GM19351 (cell line): ENCODE measurements at regions not wholly inside any gene's neighbourhood (a gene's known extent, or its start where the extent isn't known, plus 50 kb on each side); places are given as distances from the start of the nearest gene placed in this dataset.
"Not testable (repeated sequence)": the region's sequence is repeated elsewhere in the genome, so short reads cannot be mapped to it uniquely, and the experiment has no call there.

ENCODE experiments used
- ATAC-seq: cut with Tn5 transposase; IDR thresholded peaks from one replicate; pipeline ENCODE4 v1.9.1; 2021; ENCODE audit warnings: mild to moderate bottlenecking, moderate library complexity; ENCODE audit not compliant: unreplicated experiment

DNA sequence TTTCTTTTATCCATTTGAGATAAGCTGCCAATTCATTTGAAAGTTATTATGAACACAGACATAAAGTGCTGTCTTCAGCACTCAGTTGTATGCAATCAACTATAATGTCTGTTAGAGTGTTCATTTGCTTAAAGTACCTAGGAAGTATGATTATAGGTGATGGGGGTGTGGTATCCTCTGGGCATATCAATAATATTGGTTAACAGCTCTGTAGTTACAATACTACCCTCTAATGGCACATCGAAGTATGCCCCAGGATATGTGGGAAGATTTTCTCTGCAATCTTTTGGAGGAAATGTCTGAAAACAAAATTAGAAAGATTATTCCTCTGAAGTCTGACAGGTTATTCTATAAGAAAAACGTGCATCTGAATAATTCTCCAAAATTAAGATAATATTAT lies 429.7 kb downstream of the ARL4A start:
- no peak for ATAC-seq

DNA sequence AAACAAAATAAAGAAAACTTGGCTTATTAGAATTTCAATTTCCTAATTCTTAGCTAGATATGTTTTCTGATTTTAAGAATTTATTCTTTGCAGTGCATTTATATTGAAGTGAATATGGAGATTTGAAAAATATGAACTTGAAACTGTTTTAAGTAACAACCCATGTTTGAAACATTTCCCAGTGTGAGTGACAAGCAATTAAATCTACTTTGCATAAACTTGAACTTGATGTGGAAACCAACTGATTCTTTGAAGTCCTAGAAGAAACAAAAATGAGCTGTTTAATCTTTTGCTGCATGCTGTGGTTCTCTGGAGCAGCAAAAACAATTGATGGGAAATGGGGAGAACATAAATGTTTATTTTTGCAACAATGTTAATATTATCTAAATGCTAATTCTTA lies 430.2 kb downstream of the ARL4A start:
- ATAC-seq, result no peak

DNA sequence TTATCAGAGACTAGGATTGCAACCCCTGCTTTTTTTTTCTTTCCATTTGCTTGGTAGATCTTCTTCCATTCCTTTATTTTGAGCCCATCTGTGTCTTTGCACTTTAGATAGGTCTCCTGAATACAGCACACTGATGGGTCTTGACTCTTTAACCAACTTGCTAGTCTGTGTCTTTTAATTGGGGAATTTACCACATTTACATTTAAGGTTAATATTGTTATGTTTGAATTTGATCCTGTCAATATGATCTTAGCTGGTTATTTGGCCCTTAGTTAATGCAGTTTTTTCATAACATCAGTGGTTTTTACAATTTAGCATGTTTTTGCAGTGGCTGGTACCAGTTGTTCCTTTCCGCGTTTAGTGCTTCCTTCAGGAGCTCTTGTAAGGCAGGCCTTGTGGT lies 437.2 kb downstream of the ARL4A start:
- not testable (repeated sequence) for ATAC-seq

DNA sequence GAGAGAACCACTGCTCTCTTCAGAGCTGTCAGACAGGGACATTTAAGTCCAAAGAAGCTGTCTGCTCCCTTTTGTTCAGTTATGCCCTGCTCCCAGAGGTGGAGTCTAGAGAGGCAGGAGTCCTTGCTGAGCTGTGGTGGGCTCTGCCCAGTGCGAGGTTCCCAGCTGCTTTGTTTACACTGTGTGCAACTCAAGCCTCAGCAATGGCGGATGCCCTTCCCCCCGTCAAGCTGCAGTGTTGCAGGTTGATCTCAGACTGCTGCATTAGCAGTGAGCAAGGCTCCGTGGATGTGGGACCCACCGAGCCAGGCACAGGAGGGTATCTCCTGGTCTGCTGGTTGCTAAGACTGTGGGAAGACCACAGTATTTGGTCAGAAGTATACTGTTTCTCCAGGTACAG lies 438.9 kb downstream of the ARL4A start:
- ATAC-seq, result no peak

DNA sequence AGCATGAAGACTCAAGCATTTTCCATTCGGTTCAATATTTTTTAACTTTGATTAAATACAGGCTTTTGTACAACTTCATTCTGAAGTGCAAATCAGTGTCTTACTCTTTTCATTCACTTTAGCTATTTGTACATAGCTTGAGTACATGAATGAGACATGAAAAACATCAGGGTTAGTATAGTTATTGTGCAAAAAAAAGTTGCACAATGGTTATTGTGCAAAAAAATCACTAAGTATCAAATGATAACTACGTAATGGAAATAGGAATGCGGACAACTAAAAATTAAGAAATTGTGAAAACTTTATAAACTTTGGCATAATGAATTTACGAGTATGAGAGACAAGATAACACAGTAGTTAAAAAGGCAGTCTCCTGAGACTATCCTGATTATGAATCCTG lies 442.9 kb downstream of the ARL4A start:
- ATAC-seq, result no peak

DNA sequence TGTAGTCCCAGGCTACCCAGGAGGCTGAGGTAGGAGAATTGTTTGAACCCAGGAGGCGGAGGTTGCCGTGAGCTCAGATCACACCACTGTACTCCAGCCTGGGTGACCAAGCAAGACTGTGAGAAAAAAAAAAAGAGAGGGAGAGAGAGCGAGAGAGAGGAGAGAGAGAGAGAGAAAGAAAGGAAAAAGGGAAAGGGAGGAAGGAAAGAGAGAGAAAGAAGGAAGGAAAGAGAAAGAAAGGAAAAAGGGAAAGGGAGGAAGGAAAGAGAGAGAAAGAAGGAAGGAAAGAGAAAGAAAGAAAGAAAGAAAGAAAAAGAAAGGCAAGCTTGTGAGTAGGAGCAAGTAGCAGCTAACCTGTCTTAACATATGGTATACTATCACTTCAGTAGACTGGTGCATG lies 443.5 kb downstream of the ARL4A start:
- not testable (repeated sequence) for ATAC-seq

DNA sequence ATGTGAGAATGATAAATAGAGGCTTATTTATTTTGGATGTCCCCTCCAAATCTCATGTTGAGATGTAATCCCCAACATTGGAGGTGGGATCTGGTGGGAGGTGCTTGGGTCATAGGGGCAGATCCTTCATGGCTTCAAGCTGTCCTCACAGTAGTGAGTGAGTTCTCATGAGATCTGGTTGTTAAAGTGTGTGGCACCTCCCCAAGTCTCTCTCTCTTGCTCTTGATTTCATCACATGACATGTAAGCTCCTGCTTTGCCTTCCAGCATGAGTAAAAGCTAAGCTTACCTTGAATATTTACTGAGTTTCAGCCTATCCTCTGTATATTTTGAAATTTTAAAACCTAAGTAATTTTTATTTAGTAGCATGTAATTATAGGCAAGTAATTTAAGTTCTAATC lies 444.9 kb downstream of the ARL4A start:
- no peak for ATAC-seq

DNA sequence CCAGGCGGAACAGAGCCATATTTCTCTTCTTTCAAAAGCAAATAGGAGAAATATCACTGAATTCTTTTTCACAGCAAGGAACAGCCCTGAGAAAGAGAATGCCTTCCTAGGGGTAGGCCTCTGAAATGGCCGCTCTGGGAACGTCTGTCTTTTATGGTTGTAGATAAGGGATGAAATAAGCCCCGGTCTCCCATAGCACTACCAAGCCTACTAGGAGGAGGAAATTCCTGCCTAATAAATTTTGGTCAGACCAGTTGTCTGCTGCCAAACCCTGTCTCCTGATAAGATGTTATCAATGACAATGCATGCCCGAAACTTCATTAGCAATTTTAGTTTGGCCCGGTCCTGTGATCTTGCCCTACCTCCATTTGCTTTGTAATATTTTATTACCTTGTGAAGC lies 448.9 kb downstream of the ARL4A start:
- ATAC-seq, result not testable (repeated sequence)

DNA sequence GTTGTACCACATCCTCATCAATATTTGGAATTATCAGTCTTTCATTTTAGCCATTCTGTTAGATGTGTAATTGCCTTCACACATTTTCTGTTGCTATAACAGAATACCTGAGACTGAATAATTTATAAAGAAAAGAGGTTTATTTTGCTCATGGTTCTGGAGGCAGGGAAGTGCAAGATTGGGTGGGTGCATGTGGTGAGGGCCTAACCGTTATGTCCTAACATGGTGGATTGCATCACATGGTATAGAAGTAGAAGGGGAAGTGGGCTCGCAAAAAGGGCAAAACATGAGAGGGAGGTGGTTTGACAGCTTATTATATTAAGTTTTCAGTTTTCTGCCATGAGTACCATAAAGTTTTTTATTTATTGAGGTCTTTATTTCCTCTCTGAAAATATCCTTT lies 452.0 kb downstream of the ARL4A start:
- ATAC-seq, result no peak

DNA sequence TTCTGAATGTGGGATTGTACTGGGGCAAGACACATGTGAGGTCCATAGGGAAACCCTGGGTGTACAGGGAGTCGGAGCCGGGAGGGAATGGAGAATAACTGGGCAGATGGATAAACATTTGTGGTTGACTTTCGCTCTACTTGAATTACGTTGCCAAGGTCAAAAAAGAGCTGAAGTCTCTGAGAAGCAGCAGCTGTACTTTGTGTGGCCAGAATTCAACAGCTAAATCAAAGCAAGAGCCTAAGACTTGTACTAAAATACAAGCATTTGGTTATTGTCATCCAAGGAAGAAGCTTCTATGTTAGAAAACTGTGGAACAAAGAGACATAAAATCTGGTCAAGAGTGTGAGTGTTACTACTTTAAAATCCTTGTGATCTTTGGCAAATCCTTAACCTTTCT lies 457.2 kb downstream of the ARL4A start:
- ATAC-seq, result no peak

DNA sequence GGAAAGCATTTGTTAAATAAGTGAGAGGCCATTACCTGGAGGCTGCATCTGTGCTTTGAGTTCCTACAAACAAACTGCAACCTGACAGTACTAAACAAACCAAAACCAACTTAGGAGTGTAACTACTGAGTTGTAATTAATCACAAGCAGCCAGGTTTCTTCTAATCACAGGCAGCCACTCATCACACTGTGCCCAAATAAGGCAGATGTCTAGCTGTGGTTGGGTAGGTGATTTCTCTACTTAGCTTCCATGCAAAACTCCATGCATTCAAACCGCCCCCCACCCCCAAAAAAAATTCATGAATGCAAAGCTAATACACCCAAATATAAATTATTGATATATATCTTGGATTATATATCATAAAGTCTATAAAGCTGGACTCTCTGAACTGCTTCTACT lies 461.1 kb downstream of the ARL4A start:
- ATAC-seq, result no peak

DNA sequence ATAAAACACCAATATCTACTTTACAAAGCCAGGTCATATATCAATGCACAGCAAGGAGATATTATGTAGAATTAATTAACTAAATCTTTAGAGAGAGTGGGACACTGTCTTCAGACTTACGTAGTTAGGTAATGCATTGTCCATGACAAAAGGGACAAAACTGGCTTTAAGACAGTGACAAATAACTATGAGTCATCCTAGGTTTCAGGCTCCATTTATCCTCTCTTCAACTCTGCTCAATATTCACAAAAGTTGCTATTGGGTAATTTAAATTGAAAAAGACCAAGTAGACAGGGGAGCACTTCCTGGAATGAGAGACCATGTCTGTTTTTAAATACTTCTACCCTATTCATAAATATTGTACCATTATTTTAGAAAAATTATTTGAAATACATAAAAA lies 464.5 kb downstream of the ARL4A start:
- ATAC-seq, result no peak

DNA sequence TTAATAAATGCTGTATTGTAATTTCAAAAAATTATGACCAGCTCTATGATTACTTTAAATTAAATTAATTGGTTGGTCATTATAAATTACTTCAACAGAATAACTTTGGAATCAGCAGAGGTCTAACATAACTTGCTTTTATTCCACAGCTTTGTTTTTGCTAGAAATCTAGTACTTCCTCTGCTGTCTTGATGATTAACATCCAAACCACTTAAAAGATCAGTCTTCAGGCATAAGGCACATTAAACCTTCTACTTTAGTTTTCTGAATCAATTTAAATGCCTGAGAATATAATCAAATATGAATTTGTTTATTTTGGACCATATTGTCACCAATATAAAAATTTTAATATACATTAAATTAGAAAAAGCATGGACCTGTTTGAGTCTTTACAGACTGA lies 465.3 kb downstream of the ARL4A start:
- ATAC-seq, result no peak

DNA sequence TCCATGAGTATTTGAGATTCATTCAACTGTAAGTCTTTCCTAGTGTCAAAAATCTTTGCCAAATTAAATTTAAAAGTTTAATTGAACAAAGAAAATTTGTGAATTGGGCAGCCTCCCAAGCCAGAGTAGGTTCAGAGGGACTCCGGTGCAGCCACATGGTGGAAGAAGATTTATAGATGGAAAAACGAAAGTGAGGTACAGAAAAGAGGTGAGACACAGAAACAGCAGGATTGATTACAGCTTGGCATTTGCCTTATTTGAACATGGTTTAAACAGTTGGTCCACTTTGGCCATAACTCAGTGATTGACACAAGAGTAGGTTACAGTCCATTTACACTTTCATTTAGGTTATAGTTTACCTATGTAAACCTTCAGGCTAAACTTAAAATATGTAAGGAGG lies 465.8 kb downstream of the ARL4A start:
- no peak for ATAC-seq

DNA sequence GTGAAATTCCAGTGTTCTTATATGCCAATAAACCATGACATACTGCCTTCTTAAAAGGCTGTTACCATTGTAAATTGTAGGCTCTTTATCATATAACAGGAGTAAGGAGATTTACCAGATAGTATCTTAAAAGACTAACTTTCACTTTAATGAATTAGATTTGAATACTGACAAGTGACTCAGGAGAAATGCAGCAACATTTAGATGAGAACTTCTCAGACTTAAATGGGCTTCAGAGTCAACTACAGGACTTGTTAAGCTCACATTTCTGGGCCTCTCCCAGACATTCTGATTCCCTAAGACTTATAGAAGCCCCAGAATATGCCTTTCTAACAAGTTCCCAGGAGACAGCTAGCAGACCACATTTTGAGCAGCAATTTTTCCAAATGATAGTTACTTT lies 466.3 kb downstream of the ARL4A start:
- no peak for ATAC-seq

DNA sequence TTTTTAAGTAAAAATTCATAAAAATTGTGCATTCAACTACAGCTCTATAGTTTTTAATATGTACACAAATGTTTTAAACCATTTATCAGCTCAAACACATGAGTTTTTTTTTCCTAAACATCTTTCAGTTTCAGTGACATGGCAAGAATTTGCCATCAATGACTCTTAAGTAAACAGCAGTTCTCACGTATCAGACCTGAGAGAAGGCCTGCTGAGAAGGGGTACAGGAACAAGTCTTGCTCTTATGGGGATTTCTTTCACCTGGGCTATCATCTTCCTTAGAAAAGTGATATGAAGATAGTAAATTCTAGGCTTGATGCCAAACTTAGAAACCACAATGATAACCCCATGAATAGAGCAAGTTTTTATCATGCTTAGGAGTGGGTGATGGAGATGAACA lies 467.8 kb downstream of the ARL4A start:
- ATAC-seq, result no peak

DNA sequence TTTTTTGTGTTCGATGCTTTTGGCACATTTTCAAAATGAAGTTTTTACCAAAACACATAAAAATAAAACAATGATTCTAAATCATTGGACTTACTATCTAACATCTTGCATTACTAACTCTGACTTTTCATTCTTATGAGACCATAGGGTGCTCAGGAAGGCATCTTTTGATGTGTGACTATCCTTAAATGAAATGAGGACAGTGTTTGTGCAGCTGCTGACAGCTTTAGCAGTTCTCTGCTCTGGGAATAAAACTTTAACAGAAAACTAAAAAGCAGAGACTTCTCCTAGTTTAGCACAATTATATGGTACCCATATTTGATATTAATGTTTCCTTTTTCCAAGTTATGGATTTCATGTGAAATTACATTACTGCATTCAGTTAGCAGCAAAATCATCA lies 471.6 kb downstream of the ARL4A start:
- no peak for ATAC-seq

DNA sequence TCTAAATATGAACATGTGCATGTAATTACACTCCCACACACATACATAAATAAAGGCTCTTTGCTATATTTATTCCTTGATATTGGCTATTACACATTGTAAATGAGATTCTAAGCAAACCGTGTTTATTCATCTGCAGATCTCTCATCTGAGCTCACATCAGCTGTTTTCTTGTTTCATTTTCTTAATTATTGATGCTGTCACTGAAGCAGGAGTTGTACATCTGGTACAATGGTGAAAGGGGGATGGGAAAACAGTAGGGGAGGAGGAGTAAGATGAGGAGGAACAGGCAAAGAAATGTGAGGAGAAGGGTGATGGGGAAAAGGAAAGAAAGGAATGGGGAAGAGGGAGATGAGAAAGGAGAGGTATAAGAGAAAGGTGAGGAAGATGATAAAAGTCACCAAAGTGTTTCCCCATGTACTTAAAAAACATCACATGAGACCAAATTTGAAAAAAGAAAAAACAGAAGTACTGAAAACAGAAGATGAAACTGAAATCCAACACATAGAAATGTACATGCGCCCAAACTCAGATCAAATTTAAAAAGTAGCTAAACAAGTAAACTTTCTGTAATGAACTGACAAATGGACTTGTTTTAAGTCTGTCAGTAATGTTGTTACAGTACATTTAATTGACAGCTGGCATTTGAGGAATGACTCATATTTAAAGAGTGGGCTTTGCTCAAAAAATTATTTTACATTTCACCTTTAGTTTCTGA lies 472.2 kb downstream of the ARL4A start:
- no peak for ATAC-seq

DNA sequence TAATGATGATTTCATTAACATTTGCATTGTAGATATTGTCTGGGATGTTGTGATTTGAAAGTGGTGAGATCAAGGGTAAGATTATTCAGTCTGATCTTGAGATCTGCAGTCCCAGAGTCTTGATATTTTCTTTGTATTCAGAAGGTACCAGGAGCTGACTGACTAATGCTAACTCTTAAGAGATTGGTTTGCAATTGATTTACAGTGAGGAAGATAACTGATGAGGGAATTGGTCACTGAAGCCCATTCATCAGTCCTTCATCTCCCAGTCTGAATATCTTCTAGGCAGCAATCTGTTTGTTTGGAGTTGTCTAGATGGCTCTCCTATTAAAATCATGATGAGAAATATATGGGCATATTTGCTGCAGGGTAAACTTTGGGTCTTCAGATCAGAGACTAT lies 473.7 kb downstream of the ARL4A start:
- ATAC-seq, result no peak

DNA sequence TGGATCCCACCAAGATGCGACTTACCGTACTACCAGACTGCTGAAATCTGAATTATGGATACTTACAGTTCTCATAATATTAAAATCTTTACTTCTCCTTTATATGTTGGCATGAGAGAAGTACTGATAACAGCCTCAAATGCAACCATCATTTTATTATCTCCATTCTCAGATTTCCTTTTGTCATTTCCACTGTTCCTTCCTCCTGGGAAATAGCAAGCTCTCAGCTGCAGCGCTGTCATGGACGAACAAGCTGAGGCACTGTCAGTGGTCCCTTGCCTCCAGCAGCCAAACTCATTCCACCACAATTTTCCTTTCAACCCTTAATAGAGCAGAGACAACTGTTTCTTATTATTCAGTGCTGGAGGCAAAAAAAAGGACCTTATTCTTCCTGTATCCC lies 478.4 kb downstream of the ARL4A start:
- no peak for ATAC-seq

DNA sequence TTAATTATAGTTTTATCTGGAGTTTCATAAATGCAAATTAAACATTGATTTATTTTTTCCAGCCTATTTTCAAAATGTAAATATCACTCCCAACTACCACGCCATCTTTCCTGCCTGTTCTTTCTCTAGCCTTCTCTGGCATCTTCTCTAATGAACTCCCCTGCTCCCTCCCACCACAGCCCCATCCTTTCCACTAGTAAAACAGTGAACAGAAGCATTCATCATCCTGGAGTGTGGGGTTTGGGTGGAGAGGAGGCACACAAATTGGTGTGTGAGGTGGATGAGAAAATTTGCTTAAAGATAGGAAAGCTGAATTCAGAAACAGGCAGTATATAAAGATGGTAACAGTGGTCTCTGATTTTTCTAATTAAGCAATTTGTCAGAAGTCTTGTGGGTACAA lies 479.4 kb downstream of the ARL4A start:
- ATAC-seq, result no peak

DNA sequence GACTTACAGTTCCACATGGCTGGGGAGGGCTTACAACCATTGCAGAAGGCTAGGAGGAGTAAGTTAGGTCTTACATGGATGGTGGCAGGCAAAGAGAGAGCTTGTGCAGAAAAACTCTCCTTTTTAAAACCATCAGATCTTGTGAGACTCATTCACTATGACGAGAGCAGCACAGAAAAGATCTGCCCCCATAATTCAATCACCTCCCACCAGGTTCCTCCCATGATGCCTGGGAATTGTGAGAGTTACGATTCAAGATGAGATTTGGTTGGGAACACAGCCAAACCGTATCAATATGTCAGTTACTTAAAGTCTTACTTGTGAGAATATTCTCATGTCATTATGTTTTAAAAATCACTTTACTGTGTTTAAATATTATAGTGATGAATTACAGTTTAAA lies 481.9 kb downstream of the ARL4A start:
- no peak for ATAC-seq

DNA sequence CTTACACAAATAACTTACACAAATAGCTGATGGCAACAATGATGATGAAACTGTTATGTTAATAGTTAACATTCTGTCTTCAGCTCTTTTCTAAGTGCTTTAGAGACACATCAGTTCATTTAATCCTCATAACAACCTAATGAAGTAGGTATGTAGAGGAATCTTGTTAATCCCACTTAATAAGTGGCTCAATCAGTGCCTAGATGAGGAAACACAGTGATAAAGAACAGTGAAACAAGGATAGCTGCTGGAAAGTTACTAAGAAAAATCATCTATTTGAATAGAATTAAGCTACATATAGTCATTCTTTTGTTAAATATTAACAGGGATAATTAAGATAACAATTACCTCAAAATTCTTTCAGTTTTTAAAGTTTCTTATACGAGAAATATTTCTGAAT lies 487.6 kb downstream of the ARL4A start:
- ATAC-seq, result no peak
